Endothelial cell of umbilical vein (primary cell): ENCODE measurements at regions not wholly inside any gene's neighbourhood (a gene's known extent, or its start where the extent isn't known, plus 50 kb on each side); places are given as distances from the start of the nearest gene placed in this dataset.

ENCODE experiments used
- POLR2A ChIP-seq: IDR thresholded peaks from 2 replicates; pipeline ENCODE4 v1.6.1; 2012; ENCODE audit warnings: low read depth, mild to moderate bottlenecking, control low read depth, low read length
- POLR2AphosphoS5 ChIP-seq: IDR thresholded peaks from 2 replicates; pipeline ENCODE4 v1.6.1; 2012; ENCODE audit warnings: low read depth, mild to moderate bottlenecking, control low read depth, low read length, moderate library complexity; ENCODE audit not compliant: insufficient read depth

GRCh38 chr13:38053896-38054295 is 184.3 kb upstream of the TRPC4 start:
- TF ChIP-seq POLR2AphosphoS5, result no peak
- no peak for TF ChIP-seq POLR2A
